HepG2 (cell line): ENCODE measurements at regions not wholly inside any gene's neighbourhood (a gene's known extent, or its start where the extent isn't known, plus 50 kb on each side); places are given as distances from the start of the nearest gene placed in this dataset.

Experiments
- ATAC-seq: fragments of 200-7000 bp; cut with Tn5 transposase; 3 replicates; pipeline ENCODE4 v1.9.1; 2020; ENCODE audit warnings: mild to moderate bottlenecking, moderate library complexity
- BruUV-seq: library from RNA; stranded (reverse); fragments of 400-500 nt; replicated peaks from 2 replicates; lab custom pipeline; 2021; lab: Mats Ljungman, UMichigan
- CTCF ChIA-PET: fragments of 300-600 bp; formaldehyde crosslinking; extraction: SDS; loops from one replicate; lab custom pipeline; 2021; ENCODE audit warnings: low total read pairs, inconsistent platforms, low intra/inter-chr PET ratio; lab: Yijun Ruan, JAX
- POLR2A ChIA-PET: fragments of 350-600 bp; sonication (Branson Sonifier 250); formaldehyde crosslinking; loops from one replicate; lab custom pipeline; 2020; ENCODE audit warnings: antibody characterized with exemption, inconsistent platforms; lab: Yijun Ruan, JAX
- DNase-seq: peaks from one replicate; pipeline ENCODE4 v3.0.0-alpha.2; 2015; ENCODE audit warnings: low spot score
- FAIRE-seq: peaks from 3 replicates; lab custom pipeline; 2011; peaks lifted over from hg19 to GRCh38; lab: Jason Lieb, UNC
- H2AFZ ChIP-seq: one replicate; pipeline ENCODE4 v1.6.1; 2011; ENCODE audit warnings: low read length, inconsistent platforms
- H3K27ac ChIP-seq: fragments of 300-600 bp; 3 replicates; pipeline ENCODE4 v1.8.0; 2011; ENCODE audit warnings: mixed run types, mild to moderate bottlenecking, mixed read lengths, low read length, inconsistent platforms; ENCODE audit not compliant: insufficient read depth; ENCODE audit errors: extremely low read length
- H3K27me3 ChIP-seq, 2 experiments: fragments of 200-600 bp in 1 of 2; 2 replicates in 1 of 2; 3 replicates in 1 of 2; pipeline versions ENCODE4 v1.6.0 to v1.8.0; 2011; ENCODE audit warnings: low read length in 2 of 2, mild to moderate bottlenecking in 2 of 2, moderate library complexity in 2 of 2, inconsistent platforms in 1 of 2; ENCODE audit not compliant: insufficient read depth in 2 of 2, control insufficient read depth in 1 of 2
- H3K36me3 ChIP-seq, 2 experiments: fragments of 200-600 bp in 1 of 2; replicated peaks in 1 of 2; 2 replicates in 1 of 2; 3 replicates in 1 of 2; pipeline versions ENCODE4 v1.5.1 to v1.8.0; 2011; ENCODE audit warnings: low read length in 2 of 2, inconsistent platforms in 1 of 2; ENCODE audit not compliant: insufficient read depth in 2 of 2, control insufficient read depth in 1 of 2
- H3K4me1 ChIP-seq: 2 replicates; pipeline ENCODE4 v1.5.1; 2012; ENCODE audit warnings: low read length, inconsistent platforms; ENCODE audit not compliant: insufficient read depth
- H3K4me2 ChIP-seq: 2 replicates; pipeline ENCODE4 v1.6.0; 2011; ENCODE audit warnings: low read depth, low read length, inconsistent platforms
- H3K4me3 ChIP-seq, 3 experiments: fragments of 200-600 bp in 1 of 3; sonication (generic), shearing (Covaris generic) in 1 of 3; replicated peaks in 1 of 3; 2 replicates each; pipeline ENCODE4 v1.5.1; 2011 to 2016; ENCODE audit warnings: low read length in 3 of 3, inconsistent platforms in 2 of 3, low read depth in 2 of 3, mild to moderate bottlenecking in 2 of 3, control low read depth in 1 of 3, mixed read lengths in 1 of 3; ENCODE audit not compliant: insufficient read depth in 1 of 3
- H3K79me2 ChIP-seq: one replicate; pipeline ENCODE4 v1.6.1; 2011; ENCODE audit warnings: low read length, inconsistent platforms; ENCODE audit not compliant: insufficient read depth
- H3K9ac ChIP-seq: 2 replicates; pipeline ENCODE4 v1.6.0; 2011; ENCODE audit warnings: mild to moderate bottlenecking, low read depth, low read length, inconsistent platforms; ENCODE audit not compliant: insufficient read depth
- H3K9me3 ChIP-seq: 2 replicates; pipeline ENCODE4 v1.5.1; 2012; ENCODE audit warnings: mild to moderate bottlenecking, low read length
- H4K20me1 ChIP-seq: 2 replicates; pipeline ENCODE4 v1.6.0; 2011; ENCODE audit warnings: inconsistent platforms, mild to moderate bottlenecking, low read length, moderate library complexity; ENCODE audit not compliant: insufficient read depth
- GPN1 ChIP-seq: sonication (generic); formaldehyde crosslinking; IDR thresholded peaks from 2 replicates; pipeline ENCODE4 v1.5.1; 2020; ENCODE audit warnings: missing genetic modification reagents, borderline replicate concordance
- RFXANK ChIP-seq: IDR thresholded peaks from 2 replicates; pipeline ENCODE4 v1.6.1; 2016
- SAP130 ChIP-seq: IDR thresholded peaks from 2 replicates; pipeline ENCODE4 v1.6.1; 2016; ENCODE audit warnings: low read depth
- THAP11 ChIP-seq: IDR thresholded peaks from 2 replicates; pipeline ENCODE4 v1.6.1; 2016; ENCODE audit warnings: missing biosample characterization, missing genetic modification reagents
- ZFAT ChIP-seq: sonication (generic); formaldehyde crosslinking; conservative IDR thresholded peaks from 2 replicates; pipeline ENCODE4 v1.8.1; 2023; ENCODE audit warnings: missing genetic modification reagents, inconsistent platforms
- ZNF446 ChIP-seq: sonication (generic); formaldehyde crosslinking; IDR thresholded peaks from 2 replicates; pipeline ENCODE4 v1.5.0; 2020; ENCODE audit warnings: mild to moderate bottlenecking, missing genetic modification reagents
- ZNF496 ChIP-seq: sonication (generic); formaldehyde crosslinking; IDR thresholded peaks from 2 replicates; pipeline ENCODE4 v1.8.1; 2023; ENCODE audit warnings: mild to moderate bottlenecking, moderate library complexity, missing genetic modification reagents; ENCODE audit not compliant: insufficient replicate concordance
- ZNF7 ChIP-seq: IDR thresholded peaks from 2 replicates; pipeline ENCODE4 v1.6.1; 2016; ENCODE audit warnings: missing biosample characterization, missing genetic modification reagents
- WGBS: methylation state at CpG from one replicate; pipeline ENCODE4 v1.1.6; 2017; ENCODE audit warnings: low lambda C conversion rate; 5-methylcytosine and 5-hydroxymethylcytosine counted together
- in situ Hi-C: cut with HindIII; loops from 2 replicates; pipeline ENCODE4 v1.10.0; 2017; ENCODE audit warnings: low pct_unique_long_range_greater_than_20kb; ENCODE audit not compliant: extremely low pct_ligation_motif_present
- intact Hi-C: fragments of 100-400 bp; cut with micrococcal nuclease; formaldehyde crosslinking; loops from one replicate; pipeline ENCODE4 v1.10.0; 2022; ENCODE audit not compliant: unreplicated experiment
- TF ChIP-seq, protein P1 (sequence below): sonication (generic); formaldehyde crosslinking; IDR thresholded peaks from 2 replicates; pipeline ENCODE4 v1.4.0; 2020; ENCODE audit warnings: mild to moderate bottlenecking, missing genetic modification reagents
- TF ChIP-seq, protein P2 (sequence below): sonication (generic); formaldehyde crosslinking; IDR thresholded peaks from 2 replicates; pipeline ENCODE4 v1.4.0; 2020; ENCODE audit warnings: missing genetic modification reagents

DNA sequence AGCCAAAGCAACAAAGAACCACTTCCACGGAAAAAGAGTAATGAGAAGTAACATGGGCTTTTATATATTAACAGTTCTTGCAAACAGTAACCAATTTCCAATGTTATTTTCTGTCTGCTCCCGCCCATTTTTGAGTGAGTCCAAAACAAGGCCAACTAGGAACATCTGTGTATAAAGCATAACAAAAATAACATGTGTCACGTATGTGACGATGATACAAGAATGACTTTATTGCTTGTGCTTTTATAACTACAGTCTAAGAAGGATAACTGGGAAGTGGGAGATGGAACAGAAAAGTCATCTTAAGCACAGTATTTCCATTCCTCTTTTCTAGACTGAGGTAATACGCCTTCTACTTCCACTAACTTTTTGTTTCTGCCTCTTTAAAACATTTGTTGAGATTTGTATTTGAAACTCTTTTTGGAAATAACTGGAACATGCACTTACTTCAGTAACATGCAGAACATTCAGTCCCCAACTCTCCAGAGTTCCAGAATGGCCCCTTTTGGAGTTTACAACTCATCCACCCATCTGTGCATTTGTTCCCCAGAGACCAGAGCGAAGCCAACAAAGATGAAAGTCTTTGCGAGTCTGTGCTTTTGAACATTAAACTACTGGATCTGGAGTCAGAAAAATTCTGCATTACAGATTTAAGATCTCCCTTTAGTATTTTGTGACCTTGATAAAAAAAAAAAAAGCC, 143.0 kb upstream of the ZRANB2 start:
- BruUV-seq = no TSS peak
- ATAC-seq (no peak), DNase-seq (no peak)
- no peak overlapping the region for H3K27ac ChIP-seq
- no peaks in the 10 kb centered on the region for H3K4me1 ChIP-seq
- no peaks in the 10 kb centered on the region for H3K27me3 ChIP-seq
- 29% methylated on average over 7 of the region's 7 CpGs for whole genome bisulfite sequencing
- intact Hi-C loops = no loop called here
- H3K79me2 ChIP-seq = no peaks in the 10 kb centered on the region
- TF ChIP-seq ZFAT (CRISPR knock-in tag) (no peak), ZNF7 (CRISPR knock-in tag) (no peak), GPN1 (CRISPR knock-in tag) (no peak), RFXANK (no peak), SAP130 (CRISPR knock-in tag) (no peak), ZNF446 (CRISPR knock-in tag) (no peak), ZNF496 (CRISPR knock-in tag) (no peak), THAP11 (CRISPR knock-in tag) (no peak)
- TF ChIP-seq, protein P1, sequence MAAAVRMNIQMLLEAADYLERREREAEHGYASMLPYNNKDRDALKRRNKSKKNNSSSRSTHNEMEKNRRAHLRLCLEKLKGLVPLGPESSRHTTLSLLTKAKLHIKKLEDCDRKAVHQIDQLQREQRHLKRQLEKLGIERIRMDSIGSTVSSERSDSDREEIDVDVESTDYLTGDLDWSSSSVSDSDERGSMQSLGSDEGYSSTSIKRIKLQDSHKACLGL (CRISPR knock-in tag) = no peak
- TF ChIP-seq, protein P2, sequence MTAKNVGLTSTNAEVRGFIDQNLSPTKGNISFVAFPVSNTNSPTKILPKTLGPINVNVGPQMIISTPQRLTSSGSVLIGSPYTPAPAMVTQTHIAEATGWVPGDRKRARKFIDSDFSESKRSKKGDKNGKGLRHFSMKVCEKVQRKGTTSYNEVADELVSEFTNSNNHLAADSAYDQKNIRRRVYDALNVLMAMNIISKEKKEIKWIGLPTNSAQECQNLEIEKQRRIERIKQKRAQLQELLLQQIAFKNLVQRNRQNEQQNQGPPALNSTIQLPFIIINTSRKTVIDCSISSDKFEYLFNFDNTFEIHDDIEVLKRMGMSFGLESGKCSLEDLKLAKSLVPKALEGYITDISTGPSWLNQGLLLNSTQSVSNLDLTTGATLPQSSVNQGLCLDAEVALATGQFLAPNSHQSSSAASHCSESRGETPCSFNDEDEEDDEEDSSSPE (CRISPR knock-in tag) = no peak
- TF ChIP-seq, all 625 proteins: peak for 0
- no peak for FAIRE-seq
- Histone ChIP-seq H3K9ac (no peak overlapping the region), H4K20me1 (no peaks in the 10 kb centered on the region), H2AFZ (no peak overlapping the region), H3K9me3 (peaks cover 38% of the 10 kb centered on the region), H3K4me2 (no peak overlapping the region), H3K36me3 (no peaks in the 10 kb centered on the region), H3K4me3 (no peak overlapping the region)
- in situ Hi-C loops = no loop called here
- CTCF ChIA-PET = no interaction called here
- POLR2A ChIA-PET = no interaction called here
